ENCODE measurements at regions not wholly inside any gene's neighbourhood (a gene's known extent, or its start where the extent isn't known, plus 50 kb on each side); places are given as distances from the start of the nearest gene placed in this dataset.

- Histone ChIP-seq H3K9me3 (ENCODE audit: control extremely low read depth in 1 of 3, control insufficient read depth in 2 of 3, insufficient read depth in 1 of 3, low read length in 2 of 3) (peaks cover 0 to 5% (median 0%) of the 10 kb centered on the region in 3 donors), H3K27me3 (replicated peaks in 1 of 4; ENCODE audit: control extremely low read depth in 1 of 4, control insufficient read depth in 3 of 4, insufficient read depth in 4 of 4, low read length in 3 of 4) (no peaks in the 10 kb centered on the region), H3K4me2 (replicated peaks; ENCODE audit: low read depth, low read length, poor library complexity, severe bottlenecking) (no peak overlapping the region), H3K4me3 (ENCODE audit: control extremely low read depth in 1 of 5, extremely low read depth in 1 of 5, insufficient read depth in 1 of 5, low read depth in 2 of 5, low read length in 4 of 5) (no peak overlapping the region), H2AFZ (ENCODE audit: insufficient read depth, low read depth, low read length, poor library complexity, severe bottlenecking) (no peak overlapping the region), H3K27ac (ENCODE audit: low read length in 2 of 2) (no peak overlapping the region), H3K9ac (ENCODE audit: low read length) (no peak overlapping the region), H3K36me3 (replicated peaks in 1 of 2; ENCODE audit: control extremely low read depth in 1 of 2, control insufficient read depth in 1 of 2, extremely low read depth in 1 of 2, insufficient read depth in 2 of 2, low read length in 1 of 2) (no peaks in the 10 kb centered on the region), H3K79me2 (ENCODE audit: control insufficient read depth, insufficient read depth, low read length) (no peaks in the 10 kb centered on the region), H4K20me1 (ENCODE audit: control insufficient read depth, insufficient read depth, low read length, poor library complexity, severe bottlenecking) (no peaks in the 10 kb centered on the region), H3K4me1 (ENCODE audit: control insufficient read depth in 2 of 2, insufficient read depth in 2 of 2, low read length in 2 of 2) (no peaks in the 10 kb centered on the region)
- Mint-ChIP-seq H3K9me3 (ENCODE audit: insufficient read depth) (no peaks in the 10 kb centered on the region), H3K27ac (no peak overlapping the region), H3K4me1 (no peaks in the 10 kb centered on the region), H3K4me3 (no peak overlapping the region), H3K27me3 (peaks cover 10% of the 10 kb centered on the region)
- ATAC-seq (ENCODE audit: low read depth) (no peak), DNase-seq (no peak)
- TF ChIP-seq EZH2 (IDR thresholded peaks at IDR 0.05; ENCODE audit: borderline replicate concordance, insufficient read depth, low read depth, low read length, poor library complexity, severe bottlenecking), result no peak
- TF ChIP-seq, protein P1, sequence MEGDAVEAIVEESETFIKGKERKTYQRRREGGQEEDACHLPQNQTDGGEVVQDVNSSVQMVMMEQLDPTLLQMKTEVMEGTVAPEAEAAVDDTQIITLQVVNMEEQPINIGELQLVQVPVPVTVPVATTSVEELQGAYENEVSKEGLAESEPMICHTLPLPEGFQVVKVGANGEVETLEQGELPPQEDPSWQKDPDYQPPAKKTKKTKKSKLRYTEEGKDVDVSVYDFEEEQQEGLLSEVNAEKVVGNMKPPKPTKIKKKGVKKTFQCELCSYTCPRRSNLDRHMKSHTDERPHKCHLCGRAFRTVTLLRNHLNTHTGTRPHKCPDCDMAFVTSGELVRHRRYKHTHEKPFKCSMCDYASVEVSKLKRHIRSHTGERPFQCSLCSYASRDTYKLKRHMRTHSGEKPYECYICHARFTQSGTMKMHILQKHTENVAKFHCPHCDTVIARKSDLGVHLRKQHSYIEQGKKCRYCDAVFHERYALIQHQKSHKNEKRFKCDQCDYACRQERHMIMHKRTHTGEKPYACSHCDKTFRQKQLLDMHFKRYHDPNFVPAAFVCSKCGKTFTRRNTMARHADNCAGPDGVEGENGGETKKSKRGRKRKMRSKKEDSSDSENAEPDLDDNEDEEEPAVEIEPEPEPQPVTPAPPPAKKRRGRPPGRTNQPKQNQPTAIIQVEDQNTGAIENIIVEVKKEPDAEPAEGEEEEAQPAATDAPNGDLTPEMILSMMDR (IDR thresholded peaks at IDR 0.05), result no peak
- intact Hi-C loops (cut with micrococcal nuclease), result no loop called here
- CTCF ChIA-PET, result no interaction called here
- POLR2A ChIA-PET, result no interaction called here
- WGBS (ENCODE audit: insufficient coverage), result no CpG with 5 or more reads among the region's 1 CpG
Observed at GRCh38 chr4:111678479-111678878, 466.8 kb upstream of the FAM241A start.

- no peak overlapping the region for H3K9ac ChIP-seq (ENCODE audit: low read length)
- no peak overlapping the region for H3K27ac ChIP-seq (ENCODE audit: low read length in 2 of 2)
- Mint-ChIP-seq H3K4me3 (no peak overlapping the region), H3K4me1 (no peaks in the 10 kb centered on the region), H3K27me3 (peaks cover 10% of the 10 kb centered on the region), H3K27ac (no peak overlapping the region), H3K9me3 (ENCODE audit: insufficient read depth) (no peaks in the 10 kb centered on the region)
- H3K9me3 ChIP-seq (ENCODE audit: control extremely low read depth in 1 of 3, control insufficient read depth in 2 of 3, insufficient read depth in 1 of 3, low read length in 2 of 3), result peaks cover 0 to 5% (median 0%) of the 10 kb centered on the region in 3 donors
- H3K36me3 ChIP-seq (replicated peaks in 1 of 2; ENCODE audit: control extremely low read depth in 1 of 2, control insufficient read depth in 1 of 2, extremely low read depth in 1 of 2, insufficient read depth in 2 of 2, low read length in 1 of 2), result no peaks in the 10 kb centered on the region
- TF ChIP-seq, protein P1 (IDR thresholded peaks at IDR 0.05), result no peak
- no peak for TF ChIP-seq EZH2 (IDR thresholded peaks at IDR 0.05; ENCODE audit: borderline replicate concordance, insufficient read depth, low read depth, low read length, poor library complexity, severe bottlenecking)
- DNase-seq, result no peak
- H3K4me3 ChIP-seq (ENCODE audit: control extremely low read depth in 1 of 5, extremely low read depth in 1 of 5, insufficient read depth in 1 of 5, low read depth in 2 of 5, low read length in 4 of 5), result no peak overlapping the region
- POLR2A ChIA-PET, result no interaction called here
- no peak for ATAC-seq (ENCODE audit: low read depth)
- H2AFZ ChIP-seq (ENCODE audit: insufficient read depth, low read depth, low read length, poor library complexity, severe bottlenecking), result no peak overlapping the region
- intact Hi-C loops (cut with micrococcal nuclease), result no loop called here
- no peaks in the 10 kb centered on the region for H3K27me3 ChIP-seq (replicated peaks in 1 of 4; ENCODE audit: control extremely low read depth in 1 of 4, control insufficient read depth in 3 of 4, insufficient read depth in 4 of 4, low read length in 3 of 4)
- no CpG with 5 or more reads among the region's 5 CpGs for WGBS (ENCODE audit: insufficient coverage)
- no peaks in the 10 kb centered on the region for H3K4me1 ChIP-seq (ENCODE audit: control insufficient read depth in 2 of 2, insufficient read depth in 2 of 2, low read length in 2 of 2)
- H4K20me1 ChIP-seq (ENCODE audit: control insufficient read depth, insufficient read depth, low read length, poor library complexity, severe bottlenecking), result no peaks in the 10 kb centered on the region
- CTCF ChIA-PET, result no interaction called here
- H3K79me2 ChIP-seq (ENCODE audit: control insufficient read depth, insufficient read depth, low read length), result no peaks in the 10 kb centered on the region
- no peak overlapping the region for H3K4me2 ChIP-seq (replicated peaks; ENCODE audit: low read depth, low read length, poor library complexity, severe bottlenecking)
Observed at GRCh38 chr4:111678908-111679307, 466.3 kb upstream of the FAM241A start.

Data from B cell (primary cell).